GM18868 (cell line): ENCODE measurements at regions not wholly inside any gene's neighbourhood (a gene's known extent, or its start where the extent isn't known, plus 50 kb on each side); places are given as distances from the start of the nearest gene placed in this dataset.
A peak's percentile ranks its signal among the peaks of the same experiment; 100 is the strongest.
"Not testable (repeated sequence)": the region's sequence is repeated elsewhere in the genome, so short reads cannot be mapped to it uniquely, and the experiment has no call there.

Experiments
- ATAC-seq: cut with Tn5 transposase; IDR thresholded peaks from one replicate; pipeline ENCODE4 v1.9.1; 2021; ENCODE audit warnings: mild to moderate bottlenecking, moderate library complexity; ENCODE audit not compliant: unreplicated experiment

DNA sequence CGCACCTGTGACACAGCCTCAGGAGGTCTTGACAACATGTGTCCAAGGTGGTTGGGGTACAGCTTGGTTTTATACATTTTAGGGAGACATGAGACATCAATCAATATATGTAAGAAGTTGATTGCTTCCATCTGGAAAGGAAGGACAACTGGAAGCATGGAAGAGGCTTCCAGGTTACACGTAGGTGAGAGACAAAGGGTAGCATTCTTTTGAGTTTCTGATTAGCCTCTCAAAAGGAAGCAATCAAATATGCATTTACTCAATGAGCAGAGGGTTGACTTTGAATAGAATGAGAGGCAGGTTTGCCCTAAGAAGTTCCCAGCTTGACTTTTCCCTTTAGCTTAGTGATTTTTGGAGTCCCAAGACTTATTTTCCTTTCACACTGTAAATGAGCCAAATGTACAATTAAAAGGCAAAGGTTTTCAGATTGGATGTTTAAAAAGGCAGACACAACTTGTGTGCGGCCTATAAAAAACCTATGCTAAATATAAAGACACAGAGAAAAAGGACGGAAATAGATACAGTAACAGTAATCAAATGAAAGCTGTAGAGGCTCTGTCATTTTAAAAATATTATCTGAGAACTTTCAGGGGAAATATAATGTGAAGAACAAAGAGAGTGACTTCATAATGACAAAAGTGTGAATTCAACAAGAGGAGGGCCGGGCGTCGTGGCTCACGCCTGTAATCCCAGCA lies 65.7 kb upstream of the LANCL2 start:
- no peak for ATAC-seq

DNA sequence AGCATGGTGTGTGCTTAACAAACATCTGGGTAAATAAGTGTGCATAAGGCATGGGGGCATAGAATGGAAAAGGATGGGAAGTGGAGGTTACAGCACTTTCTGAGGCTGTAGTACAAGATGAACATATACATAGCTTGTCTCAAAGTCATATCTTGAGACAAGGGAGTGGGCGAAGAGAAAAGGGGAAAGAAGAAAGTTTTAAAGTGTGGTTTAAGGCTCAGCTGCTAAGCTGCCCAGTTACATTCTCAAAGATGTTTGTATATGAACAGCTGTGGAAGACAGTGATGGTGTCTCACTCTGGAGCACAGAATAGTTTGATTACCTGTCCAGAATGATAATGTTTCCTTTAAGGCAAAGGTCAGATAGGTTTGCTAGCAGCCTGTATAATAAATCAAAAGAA lies 61.9 kb upstream of the LANCL2 start:
- ATAC-seq, result peak; percentile 38

DNA sequence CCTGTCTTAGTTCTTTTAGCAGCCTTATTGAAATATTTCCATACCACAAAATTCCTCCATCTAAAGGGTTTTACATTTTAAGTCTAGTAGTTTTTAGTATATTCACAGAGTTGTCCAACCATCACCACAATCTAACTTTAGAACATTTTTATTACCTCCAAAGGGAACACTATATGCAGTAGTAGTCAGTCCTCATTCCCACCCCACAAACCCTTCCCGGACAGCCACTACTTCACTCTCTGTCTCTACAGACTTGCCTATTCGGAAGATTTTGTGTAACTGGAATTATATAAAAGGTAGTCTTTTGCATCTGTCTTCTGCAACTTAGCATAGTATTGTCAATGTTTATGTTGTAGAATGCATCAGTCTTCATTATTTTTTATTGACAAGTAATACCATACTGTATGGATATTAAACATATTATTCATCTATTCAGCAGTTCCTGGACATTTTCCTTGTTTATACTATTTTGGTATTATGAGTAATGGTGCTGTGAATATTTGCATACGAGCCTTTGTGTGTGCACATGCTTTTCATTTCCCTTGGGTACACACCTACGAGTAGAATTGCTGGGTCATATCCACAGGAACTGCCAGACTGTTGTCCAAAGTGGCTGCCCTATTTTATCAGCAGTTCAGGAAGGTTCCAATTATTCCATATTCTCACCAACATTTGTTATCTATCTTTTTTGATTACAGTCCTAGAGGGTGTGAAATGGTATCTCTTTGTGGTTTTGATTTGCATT lies 60.9 kb upstream of the LANCL2 start:
- ATAC-seq, result no peak

DNA sequence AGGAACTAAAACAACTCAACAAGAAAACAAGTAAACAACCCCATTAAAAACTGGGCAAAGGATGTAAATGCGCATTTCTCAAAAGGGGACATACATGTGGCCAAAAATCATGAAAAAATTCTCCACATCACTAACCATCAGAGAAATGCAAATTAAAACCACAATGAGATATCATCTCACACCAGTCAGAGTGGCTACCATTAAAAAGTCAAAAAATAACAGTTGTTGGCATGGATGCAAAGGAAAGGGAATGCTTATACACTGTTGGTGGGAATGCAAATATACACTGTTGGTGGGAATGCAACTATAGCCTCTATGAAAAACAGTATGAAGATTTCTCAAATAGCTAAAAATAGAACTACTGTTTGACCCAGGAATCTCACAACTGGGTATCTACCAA lies 60.0 kb upstream of the LANCL2 start:
- ATAC-seq, result no peak

DNA sequence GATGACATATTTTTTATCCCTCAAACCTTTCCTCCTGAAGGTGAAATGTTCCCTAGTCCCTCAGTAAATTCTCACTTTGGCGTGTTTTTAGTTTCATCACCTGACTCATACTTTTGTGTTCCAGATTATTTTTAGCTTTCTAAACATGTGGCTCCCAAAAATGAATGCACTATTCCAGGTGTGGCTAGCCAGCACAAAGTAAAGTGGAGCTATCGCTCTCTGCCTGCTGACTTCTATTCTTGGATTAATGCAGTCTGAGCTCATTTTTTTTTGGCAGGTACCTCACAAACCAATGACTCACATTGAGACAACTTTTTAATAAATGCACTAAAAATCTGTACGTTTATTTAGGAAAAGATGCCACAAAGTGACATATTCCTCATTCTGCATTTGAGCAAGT lies 58.8 kb upstream of the LANCL2 start:
- no peak for ATAC-seq

DNA sequence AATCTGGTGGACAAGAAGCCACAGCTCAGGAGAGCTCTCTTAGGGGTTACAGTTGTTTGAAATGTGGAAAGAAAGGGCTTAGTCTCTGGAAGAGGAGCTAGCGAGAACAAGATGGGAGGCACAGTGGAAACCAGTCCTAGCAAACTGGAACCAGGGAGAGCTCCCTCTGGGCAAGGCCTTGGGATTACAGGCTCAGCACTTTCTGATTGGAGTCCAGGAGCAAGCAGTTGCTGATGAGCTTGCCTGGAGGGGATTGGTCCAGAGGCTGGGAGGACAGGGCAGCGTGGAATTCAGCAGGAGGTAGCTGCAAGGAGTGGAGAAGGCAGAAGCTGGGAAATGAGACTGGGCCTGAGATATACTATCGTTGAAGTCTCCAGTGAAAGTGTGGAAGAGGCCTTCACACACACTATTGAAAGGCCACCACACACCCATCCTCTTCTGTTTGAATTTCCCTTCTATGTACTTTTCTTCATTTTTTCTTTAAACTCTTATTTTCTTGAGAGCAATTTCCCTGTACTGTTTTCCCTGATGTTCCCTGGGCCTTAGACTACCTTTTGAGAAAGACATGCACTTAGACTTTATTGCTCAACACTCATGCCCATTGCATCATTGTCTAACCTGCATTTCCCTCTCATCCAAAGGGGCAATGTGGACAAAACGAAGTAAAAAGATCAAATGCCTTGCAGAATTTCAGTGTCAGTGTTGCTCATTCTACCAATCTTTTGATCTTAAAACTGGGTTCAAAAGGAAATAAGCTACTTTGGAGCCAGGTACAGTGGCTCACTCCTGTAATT lies 57.8 kb upstream of the LANCL2 start:
- ATAC-seq, result no peak

DNA sequence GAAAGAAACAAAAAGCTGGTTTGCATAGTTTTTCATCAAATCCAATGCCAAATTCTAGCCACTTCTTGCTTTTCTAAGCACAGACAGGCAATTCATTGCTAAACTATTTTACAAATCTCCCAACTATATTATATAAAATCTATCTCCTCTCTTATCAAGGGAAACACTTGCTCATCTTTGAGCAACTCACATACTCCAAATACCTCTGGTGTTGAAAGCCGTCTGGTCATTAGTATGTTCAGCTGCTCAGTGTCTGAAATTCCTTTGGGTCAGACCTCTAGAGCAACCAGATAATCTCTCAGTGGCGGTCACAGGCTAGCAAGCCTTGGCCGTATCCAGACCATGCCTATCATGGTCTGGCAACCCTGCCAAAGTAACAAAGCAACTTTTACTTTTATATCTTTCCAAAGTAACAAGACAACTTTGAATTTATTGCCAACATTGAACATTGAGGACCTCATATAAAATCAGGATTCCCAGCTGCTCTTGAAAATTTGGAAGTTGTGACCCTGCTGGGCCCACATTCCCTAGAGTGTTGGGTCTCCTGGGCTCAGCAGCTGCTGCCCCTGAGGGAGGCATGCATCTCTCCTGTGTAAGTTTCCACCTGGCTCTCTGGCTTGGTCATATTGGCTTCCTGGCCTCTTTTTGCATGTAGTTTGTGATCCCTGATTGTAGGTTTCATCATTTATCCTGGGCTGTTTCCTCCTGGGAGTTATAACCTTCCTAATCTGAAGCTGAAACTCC lies 56.8 kb upstream of the LANCL2 start:
- peak; percentile 0 for ATAC-seq

DNA sequence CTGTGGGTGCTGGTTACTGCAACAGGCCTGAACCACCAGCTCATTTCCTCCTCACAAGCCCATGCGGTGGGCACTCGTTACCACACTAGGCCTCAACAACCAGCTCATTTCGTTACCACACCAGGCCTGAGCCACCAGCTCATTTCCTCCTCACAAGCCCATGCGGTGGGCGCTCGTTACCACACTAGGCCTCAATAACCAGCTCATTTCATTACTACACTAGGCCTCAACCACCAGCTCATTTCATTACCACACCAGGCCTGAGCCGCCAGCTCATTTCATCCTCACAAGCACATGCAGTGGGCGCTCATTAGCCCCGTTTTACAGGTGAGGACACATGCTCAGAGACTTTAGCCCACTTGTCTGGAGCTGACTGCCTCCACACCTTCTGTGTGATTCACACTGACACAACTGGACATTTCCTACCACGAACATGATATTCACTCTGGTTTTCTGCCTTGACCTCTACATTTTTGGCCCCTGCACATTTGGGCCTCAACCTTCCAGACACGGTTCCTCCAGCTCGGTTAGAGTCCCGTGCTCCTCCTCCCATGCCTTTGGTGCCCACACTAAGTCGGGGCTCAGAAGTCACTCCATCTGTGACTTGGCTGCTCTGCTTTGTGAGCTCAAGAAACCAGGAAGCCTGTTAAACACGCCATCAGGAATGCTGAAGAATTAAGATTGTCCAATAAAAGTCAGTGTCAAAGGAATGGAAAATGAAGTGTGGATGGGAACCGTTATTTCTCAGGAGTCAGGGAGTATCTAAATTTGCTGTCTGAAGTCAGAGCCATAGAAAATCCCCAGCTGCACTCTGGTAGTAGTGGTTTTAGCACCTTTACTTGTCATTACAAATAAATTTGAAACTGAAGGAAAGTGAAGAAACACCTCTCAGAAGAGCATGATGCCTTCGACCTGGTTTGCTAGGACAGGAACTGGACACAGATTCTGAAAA lies 55.8 kb upstream of the LANCL2 start:
- ATAC-seq, result peak; percentile 88

DNA sequence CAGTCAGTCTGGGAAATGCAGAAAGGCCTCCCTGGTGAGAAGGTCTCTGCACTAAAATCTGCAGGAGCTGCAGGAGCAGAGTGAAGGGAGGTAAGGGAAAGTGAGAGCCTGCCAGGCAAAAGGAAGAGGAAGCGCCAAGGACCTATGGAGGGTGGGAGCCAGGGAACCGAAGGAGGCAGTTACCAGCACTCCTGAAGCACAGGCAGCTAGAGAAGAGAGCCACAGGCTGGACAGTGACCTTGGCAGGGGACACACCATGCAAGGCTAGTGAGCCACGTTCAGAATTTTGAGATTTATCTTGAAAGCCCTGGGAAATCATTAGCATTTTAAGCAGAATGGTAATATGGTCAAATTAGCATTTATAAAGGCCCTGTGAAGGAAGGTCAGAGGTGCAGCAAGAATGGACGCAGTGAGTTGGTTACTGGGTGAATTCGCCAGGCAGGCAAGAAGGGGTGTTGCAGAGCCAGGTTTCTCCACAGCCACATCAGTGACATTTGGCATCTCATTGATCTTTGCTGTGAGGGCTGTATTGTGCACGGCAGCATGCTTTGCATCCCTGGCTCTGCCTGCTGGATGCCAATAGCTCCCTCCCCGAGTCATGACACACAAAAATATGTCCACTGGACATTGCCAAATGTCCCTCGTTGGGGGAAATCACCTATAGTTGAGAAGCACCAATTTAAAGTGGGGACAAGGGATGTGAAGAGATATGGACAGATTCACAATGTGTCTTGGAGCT lies 54.7 kb upstream of the LANCL2 start:
- no peak for ATAC-seq

DNA sequence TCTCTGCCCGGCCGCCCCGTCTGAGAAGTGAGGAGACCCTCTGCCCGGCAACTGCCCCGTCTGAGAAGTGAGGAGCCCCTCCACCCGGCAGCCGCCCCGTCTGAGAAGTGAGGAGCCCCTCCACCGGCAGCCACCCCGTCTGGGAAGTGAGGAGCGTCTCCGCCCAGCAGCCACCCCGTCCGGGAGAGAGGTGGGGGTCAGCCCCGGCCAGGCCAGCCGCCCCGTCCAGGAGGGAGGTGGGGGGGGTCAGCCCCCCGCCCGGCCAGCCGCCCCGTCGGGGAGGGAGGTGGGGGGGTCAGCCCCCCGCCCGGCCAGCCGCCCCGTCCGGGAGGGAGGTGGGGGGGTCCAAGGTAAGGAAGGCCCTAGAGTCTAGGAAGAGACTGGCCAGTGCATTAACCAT lies 53.2 kb upstream of the LANCL2 start:
- not testable (repeated sequence) for ATAC-seq

DNA sequence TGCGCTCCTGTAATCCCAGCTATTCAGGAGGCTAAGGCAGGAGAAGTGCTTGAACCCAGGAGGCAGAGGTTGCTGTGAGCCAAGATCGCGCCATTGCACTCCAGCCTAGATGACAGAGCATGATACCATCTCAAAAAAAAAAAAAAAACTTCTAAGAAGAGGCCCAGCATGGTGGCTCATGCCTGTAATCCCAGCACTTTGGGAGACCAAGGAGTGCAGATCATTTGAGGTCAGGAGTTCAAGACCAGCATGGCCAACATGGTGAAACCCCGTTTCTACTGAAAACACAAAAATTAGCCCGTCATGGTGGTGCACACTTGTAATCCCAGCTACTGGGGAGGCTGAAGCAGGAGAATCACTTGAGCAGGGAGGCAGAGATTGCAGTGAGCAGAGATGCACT lies 51.5 kb upstream of the LANCL2 start:
- ATAC-seq, result not testable (repeated sequence)

DNA sequence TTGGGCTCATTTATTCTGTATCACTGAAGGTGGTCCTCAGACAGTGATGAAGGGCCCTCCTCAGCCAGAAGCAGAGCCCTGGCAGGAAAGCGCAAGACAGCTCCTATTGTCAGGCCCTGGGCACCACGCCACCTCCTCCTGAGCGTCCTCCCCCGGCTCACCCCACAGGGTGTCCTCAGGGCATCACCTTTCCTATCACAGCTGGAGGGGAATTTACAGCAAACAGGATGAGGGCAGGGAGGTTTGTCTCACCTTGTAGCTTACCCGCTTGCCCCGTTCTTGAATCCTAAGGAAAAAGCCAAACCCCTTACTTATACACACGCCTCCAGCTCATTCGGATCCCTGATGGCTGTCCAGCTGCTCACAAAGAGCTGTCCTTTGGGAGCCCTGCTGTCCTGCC lies 50.2 kb upstream of the LANCL2 start:
- ATAC-seq, result no peak
